ENCODE measurements at regions not wholly inside any gene's neighbourhood (a gene's known extent, or its start where the extent isn't known, plus 50 kb on each side); places are given as distances from the start of the nearest gene placed in this dataset.
"Not testable (repeated sequence)": the region's sequence is repeated elsewhere in the genome, so short reads cannot be mapped to it uniquely, and the experiment has no call there.

DNA sequence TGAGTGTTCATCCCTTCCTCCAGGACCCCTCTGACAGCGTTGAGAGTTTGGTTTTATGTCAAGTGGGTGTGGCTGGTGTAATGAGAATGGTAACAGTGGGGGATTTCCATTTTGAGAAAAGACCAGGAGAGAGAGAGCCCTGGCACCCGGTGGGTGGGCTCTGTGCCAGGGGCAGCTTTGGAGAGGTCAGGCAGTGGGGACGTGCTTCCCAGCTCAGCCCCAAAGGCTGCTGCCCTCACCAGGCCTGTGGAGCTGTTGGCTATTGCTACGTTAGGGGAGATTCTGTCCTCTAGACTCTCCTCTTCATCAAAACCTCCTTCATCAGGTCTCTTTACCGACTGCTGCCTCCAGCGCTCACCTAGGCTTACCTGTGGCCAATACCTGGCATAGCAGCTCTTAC, 176.3 kb downstream of the PTPRU start:
- DNase-seq, result no peak

- no peak for DNase-seq
These were observed 174.2 kb downstream of the PTPRU start for GRCh38 chr1:29410476-29410875.

DNA sequence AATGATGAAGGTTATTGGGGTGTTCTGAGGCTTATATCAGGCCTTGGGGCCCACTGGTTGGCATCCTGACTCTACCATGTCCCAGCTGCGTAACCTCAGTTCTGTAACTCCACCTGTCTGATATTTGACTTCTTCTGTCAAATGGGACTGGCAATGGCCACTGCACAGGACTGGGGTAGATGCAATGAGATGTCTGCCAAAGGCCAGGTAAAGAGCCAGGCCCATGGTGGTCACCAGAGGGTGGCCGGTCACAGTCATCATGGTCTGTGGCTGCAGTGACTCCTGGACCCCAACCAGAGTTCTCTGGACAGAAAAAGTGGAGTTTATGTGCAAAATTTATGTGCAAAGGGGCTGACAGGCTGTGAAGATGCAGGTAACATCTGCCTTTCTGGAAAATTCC, 173.3 kb downstream of the PTPRU start:
- no peak for DNase-seq

- DNase-seq, result no peak
These were observed 172.7 kb downstream of the PTPRU start for GRCh38 chr1:29408831-29409605.

DNA sequence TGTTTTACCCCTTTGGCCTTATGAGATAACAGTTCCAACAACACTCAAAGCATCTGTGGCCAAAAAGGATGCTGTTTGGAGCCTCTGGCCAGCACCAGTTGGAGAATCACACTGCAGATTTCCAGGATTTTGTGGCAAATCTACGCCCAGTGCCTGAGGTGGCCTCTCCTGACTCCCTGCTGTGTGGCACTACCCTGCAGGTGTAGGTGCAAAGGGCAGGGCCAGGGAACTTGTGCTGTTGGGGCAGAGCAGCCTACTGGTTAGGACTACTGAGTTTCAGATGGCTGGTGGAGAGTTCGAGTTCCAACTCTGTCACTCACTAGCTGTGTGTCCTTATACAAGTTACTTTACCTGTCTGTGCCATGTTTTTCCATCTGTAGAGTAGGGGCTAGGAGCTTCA, 170.5 kb downstream of the PTPRU start:
- no peak for DNase-seq

- not testable (repeated sequence) for DNase-seq
These were observed 163.9 kb downstream of the PTPRU start for GRCh38 chr1:29400203-29400602.

GRCh38 chr1:29399465-29399864, 163.1 kb downstream of the PTPRU start:
- DNase-seq, result no peak

DNA sequence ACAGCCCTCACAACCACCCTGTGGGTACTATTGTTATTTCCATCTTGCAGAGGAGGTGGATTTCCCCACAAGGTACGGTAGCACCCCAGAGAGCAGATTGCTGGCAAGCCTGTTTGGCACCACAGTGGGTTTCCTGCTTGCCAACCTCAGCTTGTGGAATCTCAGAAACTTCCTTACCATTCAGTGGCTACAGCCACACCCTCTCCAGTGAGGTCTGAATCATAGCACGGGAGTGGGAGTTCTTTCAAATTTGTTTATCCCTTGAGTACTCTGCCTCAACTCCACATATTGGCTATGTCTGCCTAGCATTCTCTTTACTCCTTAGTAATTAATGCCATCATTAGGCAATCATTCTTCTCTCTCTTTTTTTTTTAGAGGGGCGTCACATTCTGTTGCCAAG, 162.1 kb downstream of the PTPRU start:
- no peak for DNase-seq

DNA sequence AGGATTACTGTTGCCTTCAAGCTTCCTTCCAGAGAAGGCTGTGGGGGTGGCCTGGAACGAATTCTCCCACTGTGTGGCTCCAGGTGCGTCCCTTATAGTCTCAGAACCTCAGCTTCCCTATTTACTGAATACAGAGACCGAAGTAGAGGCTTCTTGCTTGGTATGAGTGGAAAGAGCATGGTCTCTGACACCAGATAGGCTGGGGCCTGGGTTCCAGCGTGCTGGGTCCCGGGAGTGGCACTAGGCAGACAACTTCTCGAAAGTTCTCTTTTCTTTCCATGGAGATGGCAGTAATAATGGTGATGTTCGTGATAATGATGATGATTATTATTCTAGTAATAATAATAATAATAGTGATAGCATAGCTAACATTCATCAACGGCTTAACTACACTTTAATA, 161.7 kb downstream of the PTPRU start:
- DNase-seq, result no peak

DNA sequence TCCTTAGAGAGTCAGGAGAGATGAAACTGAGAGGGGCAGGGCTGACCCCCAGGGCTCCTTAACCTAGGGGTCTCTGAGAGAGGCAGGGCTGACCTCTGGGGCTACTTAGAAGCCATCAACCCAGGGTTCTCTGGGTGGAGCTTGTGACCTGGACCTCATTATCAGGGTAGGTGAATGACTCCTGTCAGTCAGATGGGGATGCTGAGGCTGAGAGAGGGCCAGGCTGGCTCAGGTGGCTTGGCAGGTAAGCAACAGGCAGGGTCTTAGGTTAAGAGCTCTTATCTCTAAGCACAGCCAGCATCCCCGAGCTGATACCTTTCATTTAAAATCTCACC, 160.9 kb downstream of the PTPRU start:
- no peak for DNase-seq

GRCh38 chr1:29396438-29397255, 160.3 kb downstream of the PTPRU start:
- no peak for DNase-seq

DNA sequence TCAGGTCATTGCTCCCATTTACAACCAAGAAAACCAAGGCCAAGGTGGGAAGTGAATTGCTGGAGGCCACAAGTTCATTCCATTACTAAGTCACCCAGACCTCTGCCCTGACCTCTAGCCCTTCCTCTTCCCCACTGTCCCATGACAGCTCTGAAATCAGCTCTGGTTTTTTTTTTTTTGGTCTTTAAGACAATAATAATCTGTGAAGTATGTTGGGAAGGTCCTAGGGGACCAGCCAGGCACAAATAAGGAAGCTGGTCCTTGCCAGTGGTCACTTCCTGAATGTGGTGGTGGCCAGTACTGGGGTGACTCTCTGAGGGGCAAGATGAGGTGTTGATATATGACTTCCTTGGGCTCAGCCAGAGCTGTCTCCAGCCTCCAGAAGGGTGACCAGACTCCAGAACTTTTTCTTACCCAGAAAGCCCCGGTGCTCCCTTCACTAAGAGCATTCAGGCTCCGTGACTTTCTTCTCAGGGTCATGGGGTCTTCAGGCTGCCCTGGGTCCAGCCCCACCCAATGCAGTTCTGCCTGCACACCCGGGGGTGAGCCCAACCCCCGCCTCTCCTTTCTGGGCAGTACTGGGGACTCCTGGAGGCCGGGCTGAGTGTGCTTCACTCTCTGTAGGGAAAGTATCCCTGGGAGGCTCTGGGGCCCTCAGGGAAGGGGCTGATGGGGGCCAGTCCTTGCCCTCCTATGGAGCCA, 159.6 kb downstream of the PTPRU start:
- no peak for DNase-seq

DNA sequence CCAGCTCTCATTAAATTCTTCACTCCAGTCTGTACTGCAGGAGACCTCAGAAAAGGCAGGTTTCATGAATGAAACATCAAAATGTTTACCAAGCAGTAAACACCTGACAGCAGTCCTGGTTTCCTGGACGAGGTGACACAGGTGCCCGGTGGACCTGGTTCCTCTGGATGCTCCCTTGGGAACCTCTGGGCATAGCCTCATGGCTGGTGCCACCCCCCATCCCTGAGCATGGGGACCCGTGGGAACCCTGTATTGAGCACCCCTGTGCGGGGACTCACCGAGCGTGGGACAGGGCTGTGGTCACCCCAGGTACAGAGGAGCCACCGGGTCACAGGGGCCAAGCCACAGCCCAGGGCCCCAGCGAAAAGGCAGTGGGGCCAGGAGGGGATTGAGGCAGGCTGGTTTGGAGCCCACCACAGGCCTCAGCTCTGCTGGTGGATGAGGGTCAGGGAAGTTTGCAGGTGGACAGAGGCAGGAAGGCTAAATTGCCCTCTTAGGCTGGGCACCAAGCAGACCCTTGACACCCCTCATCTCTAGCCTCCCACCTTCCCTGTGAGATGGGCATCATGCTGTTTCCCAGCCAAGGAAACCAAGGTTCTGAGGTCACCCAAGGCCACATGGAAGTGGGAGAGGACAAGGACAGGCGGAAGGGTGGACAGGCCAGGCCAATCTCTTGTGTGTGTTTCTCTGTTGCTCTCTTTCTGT, 158.4 kb downstream of the PTPRU start:
- no peak for DNase-seq

DNA sequence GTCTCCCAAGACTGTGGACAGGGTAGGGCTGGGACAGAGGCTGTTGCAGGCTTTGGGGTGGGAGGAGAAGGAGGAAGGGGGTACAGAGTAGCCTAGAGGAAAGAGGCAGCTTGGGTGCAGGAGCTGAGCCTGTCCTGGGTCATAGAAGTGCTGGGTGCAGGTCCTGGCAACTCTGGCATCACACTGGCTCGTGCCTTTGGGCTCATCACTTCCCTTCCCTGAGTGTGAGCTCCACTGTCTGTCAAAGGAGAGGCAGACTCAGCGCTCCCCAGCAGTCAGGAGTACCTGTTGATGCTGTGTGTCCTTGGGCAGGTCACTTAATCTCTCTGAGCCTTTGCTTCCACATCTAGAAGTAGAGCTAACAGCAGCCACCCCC, 157.1 kb downstream of the PTPRU start:
- no peak for DNase-seq

- no peak for DNase-seq
These were observed 156.4 kb downstream of the PTPRU start for GRCh38 chr1:29392486-29393450.

GRCh38 chr1:29392036-29392435, 155.7 kb downstream of the PTPRU start:
- no peak for DNase-seq

DNA sequence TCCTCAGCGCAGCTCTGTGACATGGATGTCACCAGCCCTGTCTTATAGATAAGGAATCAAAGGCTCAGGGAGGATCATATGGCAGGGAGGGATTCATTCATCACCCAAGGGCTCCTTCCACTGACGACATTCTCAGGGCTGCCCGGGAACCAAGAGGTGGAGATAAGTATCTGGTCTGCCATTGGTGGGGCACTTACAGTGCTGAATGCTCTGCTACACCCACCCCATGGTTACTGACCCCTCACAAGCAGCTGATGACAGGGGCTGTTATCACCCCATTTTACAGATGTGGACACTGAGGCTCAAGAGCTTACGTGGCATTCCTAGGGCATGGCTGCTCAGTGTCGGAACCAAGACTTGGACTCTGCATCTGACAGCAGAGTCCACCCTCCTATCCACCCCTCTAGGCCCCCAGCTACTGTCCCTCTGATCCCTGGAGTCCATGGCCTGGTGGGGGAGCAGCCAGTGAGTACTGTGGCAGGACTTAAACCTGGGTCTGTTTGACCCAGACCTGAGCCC, 155.1 kb downstream of the PTPRU start:
- DNase-seq, result no peak

GRCh38 chr1:29390491-29391361, 154.4 kb downstream of the PTPRU start:
- DNase-seq, result no peak

DNA sequence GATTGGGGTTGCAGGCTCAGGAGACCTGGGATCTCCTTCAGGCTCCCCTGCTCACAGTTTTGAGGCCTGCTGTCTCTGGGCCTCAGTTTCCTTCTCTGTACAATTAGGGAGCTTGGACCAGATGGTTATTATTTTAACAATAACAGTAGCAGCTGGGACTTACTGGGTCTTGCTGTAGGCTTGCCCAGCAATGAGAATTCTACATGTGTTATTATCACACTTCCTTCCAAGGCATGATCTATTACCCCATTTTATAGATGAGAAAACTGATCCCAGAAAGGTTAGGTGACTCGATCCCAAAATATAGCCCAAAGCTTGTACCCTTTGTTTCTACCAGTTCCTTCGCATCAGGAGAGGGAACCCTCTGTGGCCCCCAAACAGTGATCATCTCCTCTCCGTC, 153.8 kb downstream of the PTPRU start:
- DNase-seq, result no peak

- DNase-seq, result no peak
These were observed 153.3 kb downstream of the PTPRU start for GRCh38 chr1:29389533-29390041.

Measured in central memory CD4-positive, alpha-beta T cell (primary cell).